Activated CD8-positive, alpha-beta memory T cell treated with anti-CD3 and anti-CD28 coated beads for 1 hour (primary cell): ENCODE measurements at regions not wholly inside any gene's neighbourhood (a gene's known extent, or its start where the extent isn't known, plus 50 kb on each side); places are given as distances from the start of the nearest gene placed in this dataset.

ENCODE experiments used
- DNase-seq, 2 donors: peaks; one replicate each; pipeline ENCODE4 v3.0.0-alpha.2; 2020; ENCODE audit warnings: low read depth in 1 of 2; ENCODE audit errors: extremely low read depth in 1 of 2

GRCh38 chr3:194801461-194802432, 116.1 kb downstream of the FAM43A start:
- DNase-seq = no peak

- DNase-seq = no peak
These were observed 119.1 kb downstream of the FAM43A start for GRCh38 chr3:194804796-194805195.

- DNase-seq = no peak
These were observed 119.9 kb downstream of the FAM43A start for GRCh38 chr3:194805546-194805945.

GRCh38 chr3:194806991-194807630, 121.4 kb downstream of the FAM43A start:
- no peak for DNase-seq

GRCh38 chr3:194808640-194809097, 123.0 kb downstream of the FAM43A start:
- DNase-seq = no peak

- DNase-seq = no peak
These were observed 123.7 kb downstream of the FAM43A start for GRCh38 chr3:194809382-194809781.

GRCh38 chr3:194810076-194810475, 124.4 kb downstream of the FAM43A start:
- no peak for DNase-seq

- DNase-seq = no peak
These were observed 125.4 kb downstream of the FAM43A start for GRCh38 chr3:194811118-194811517.

GRCh38 chr3:194812176-194812575, 126.5 kb downstream of the FAM43A start:
- no peak for DNase-seq

GRCh38 chr3:194814878-194815357, 129.2 kb downstream of the FAM43A start:
- no peak for DNase-seq

- DNase-seq = no peak
These were observed 131.3 kb downstream of the FAM43A start for GRCh38 chr3:194816748-194817591.

GRCh38 chr3:194817592-194817930, 131.9 kb downstream of the FAM43A start:
- no peak for DNase-seq

- no peak for DNase-seq
These were observed 132.3 kb downstream of the FAM43A start for GRCh38 chr3:194817936-194818335.

- no peak for DNase-seq
These were observed 138.4 kb downstream of the FAM43A start for GRCh38 chr3:194824100-194824499.

GRCh38 chr3:194824701-194825111, 139.0 kb downstream of the FAM43A start:
- DNase-seq = no peak

- DNase-seq = no peak
These were observed 140.9 kb downstream of the FAM43A start for GRCh38 chr3:194826594-194826993.

GRCh38 chr3:194827486-194827885, 141.8 kb downstream of the FAM43A start:
- DNase-seq = no peak

GRCh38 chr3:194828116-194828515, 142.4 kb downstream of the FAM43A start:
- DNase-seq = no peak

GRCh38 chr3:194828926-194829325, 143.2 kb downstream of the FAM43A start:
- DNase-seq = no peak

- DNase-seq = no peak
These were observed 144.7 kb downstream of the FAM43A start for GRCh38 chr3:194830401-194830800.

GRCh38 chr3:194830978-194831377, 145.3 kb downstream of the FAM43A start:
- DNase-seq = no peak
